ENCODE measurements at regions not wholly inside any gene's neighbourhood (a gene's known extent, or its start where the extent isn't known, plus 50 kb on each side); places are given as distances from the start of the nearest gene placed in this dataset.

DNA sequence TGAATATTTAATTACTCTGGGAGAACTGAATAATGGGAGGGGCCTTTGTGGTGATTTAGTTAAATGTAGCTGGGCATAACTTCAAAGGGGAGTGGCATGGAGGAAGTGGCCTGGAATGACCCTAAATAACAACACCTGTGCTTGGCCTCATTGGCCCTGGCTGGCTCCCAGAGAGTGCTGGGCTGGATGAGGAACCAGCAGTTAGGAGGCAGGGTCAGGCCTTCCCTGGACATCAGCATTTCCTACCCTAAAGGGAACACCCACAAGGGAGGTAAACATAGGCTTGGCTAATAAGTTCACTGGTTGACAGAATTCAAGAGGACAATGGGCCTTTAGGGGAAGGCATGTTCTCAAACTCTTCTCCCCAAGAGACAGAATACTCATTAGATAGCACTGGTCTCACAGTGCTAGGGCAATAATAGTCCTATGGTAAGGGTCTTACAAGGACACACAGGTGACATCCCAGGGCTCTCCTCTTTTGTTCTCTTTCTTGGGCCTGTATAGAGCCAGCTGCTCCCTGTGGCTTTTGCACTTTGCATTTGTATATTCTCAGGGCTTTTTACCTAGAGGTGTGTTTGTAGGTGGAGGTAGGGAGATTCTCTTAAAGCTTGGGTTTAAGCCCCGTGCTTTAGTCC, 106.8 kb downstream of the ZNF519 start:
- TF ChIP-seq EP300 (IDR thresholded peaks at IDR 0.05; ENCODE audit: borderline replicate concordance in 1 of 2, low read depth in 1 of 2, low read length in 1 of 2), result no peak
- TF ChIP-seq PBX3 (IDR thresholded peaks at IDR 0.05), result no peak
- TF ChIP-seq, protein P1, sequence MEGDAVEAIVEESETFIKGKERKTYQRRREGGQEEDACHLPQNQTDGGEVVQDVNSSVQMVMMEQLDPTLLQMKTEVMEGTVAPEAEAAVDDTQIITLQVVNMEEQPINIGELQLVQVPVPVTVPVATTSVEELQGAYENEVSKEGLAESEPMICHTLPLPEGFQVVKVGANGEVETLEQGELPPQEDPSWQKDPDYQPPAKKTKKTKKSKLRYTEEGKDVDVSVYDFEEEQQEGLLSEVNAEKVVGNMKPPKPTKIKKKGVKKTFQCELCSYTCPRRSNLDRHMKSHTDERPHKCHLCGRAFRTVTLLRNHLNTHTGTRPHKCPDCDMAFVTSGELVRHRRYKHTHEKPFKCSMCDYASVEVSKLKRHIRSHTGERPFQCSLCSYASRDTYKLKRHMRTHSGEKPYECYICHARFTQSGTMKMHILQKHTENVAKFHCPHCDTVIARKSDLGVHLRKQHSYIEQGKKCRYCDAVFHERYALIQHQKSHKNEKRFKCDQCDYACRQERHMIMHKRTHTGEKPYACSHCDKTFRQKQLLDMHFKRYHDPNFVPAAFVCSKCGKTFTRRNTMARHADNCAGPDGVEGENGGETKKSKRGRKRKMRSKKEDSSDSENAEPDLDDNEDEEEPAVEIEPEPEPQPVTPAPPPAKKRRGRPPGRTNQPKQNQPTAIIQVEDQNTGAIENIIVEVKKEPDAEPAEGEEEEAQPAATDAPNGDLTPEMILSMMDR (IDR thresholded peaks at IDR 0.05), result no peak
- no peak for TF ChIP-seq FOXM1 (IDR thresholded peaks at IDR 0.05; ENCODE audit: low read depth)
- TF ChIP-seq TAF1 (IDR thresholded peaks at IDR 0.05; ENCODE audit: borderline replicate concordance, low read depth, low read length), result no peak
- no peak for TF ChIP-seq NRF1 (IDR thresholded peaks at IDR 0.05; ENCODE audit: low read depth, low read length)

Measured in SK-N-SH (cell line).